Esophagus muscularis mucosa (tissue), 3 donors: ENCODE measurements at regions not wholly inside any gene's neighbourhood (a gene's known extent, or its start where the extent isn't known, plus 50 kb on each side); places are given as distances from the start of the nearest gene placed in this dataset.

Experiments used
- POLR2A ChIP-seq: fragments of 450-650 bp; IDR thresholded peaks from one replicate; pipeline ENCODE4 v1.6.1; 2017; ENCODE audit warnings: antibody characterized with exemption, moderate library complexity, mild to moderate bottlenecking, low read depth
- TF ChIP-seq, protein P1 (sequence below), 3 experiments: fragments of 200-600 bp in 2 of 3; fragments of 450-650 bp in 1 of 3; sonication (generic) in 2 of 3; IDR thresholded peaks; one replicate each; pipeline ENCODE4 v1.5.1; 2017 to 2019; ENCODE audit warnings: antibody characterized with exemption in 3 of 3, mild to moderate bottlenecking in 2 of 3, moderate library complexity in 1 of 3

DNA sequence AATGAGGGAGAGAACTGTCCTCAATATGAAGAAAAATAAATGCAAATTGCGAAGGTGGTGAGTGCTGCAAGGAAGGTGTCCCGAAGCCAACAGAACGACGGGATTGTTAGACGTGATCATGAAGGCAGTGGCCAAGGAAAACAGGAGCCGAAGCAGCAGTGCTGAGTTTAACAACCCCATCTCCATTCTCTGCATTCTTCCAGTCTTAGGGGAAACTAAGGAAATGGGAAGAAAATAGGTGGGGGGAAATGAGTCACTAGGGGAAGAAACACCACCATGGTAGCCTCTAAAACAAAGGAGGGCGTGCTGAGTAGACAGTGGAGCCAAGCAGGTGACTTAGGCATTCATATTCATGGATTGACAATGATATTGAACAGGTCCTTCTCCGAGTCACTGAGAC is 192.2 kb upstream of the AKR1E2 start:
- TF ChIP-seq POLR2A, result no peak
- TF ChIP-seq, protein P1, sequence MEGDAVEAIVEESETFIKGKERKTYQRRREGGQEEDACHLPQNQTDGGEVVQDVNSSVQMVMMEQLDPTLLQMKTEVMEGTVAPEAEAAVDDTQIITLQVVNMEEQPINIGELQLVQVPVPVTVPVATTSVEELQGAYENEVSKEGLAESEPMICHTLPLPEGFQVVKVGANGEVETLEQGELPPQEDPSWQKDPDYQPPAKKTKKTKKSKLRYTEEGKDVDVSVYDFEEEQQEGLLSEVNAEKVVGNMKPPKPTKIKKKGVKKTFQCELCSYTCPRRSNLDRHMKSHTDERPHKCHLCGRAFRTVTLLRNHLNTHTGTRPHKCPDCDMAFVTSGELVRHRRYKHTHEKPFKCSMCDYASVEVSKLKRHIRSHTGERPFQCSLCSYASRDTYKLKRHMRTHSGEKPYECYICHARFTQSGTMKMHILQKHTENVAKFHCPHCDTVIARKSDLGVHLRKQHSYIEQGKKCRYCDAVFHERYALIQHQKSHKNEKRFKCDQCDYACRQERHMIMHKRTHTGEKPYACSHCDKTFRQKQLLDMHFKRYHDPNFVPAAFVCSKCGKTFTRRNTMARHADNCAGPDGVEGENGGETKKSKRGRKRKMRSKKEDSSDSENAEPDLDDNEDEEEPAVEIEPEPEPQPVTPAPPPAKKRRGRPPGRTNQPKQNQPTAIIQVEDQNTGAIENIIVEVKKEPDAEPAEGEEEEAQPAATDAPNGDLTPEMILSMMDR (IDR thresholded peaks at IDR 0.05), result no peak
